HG03460 (cell line): ENCODE measurements at regions not wholly inside any gene's neighbourhood (a gene's known extent, or its start where the extent isn't known, plus 50 kb on each side); places are given as distances from the start of the nearest gene placed in this dataset.

Source experiments
- ATAC-seq: cut with Tn5 transposase; IDR thresholded peaks from one replicate; pipeline ENCODE4 v1.9.1; 2021; ENCODE audit not compliant: unreplicated experiment

- ATAC-seq: no peak
These were observed 82.0 kb upstream of the EEA1 start for GRCh38 chr12:93011100-93011499.

GRCh38 chr12:93015871-93016751 is 87.0 kb upstream of the EEA1 start:
- ATAC-seq: no peak

DNA sequence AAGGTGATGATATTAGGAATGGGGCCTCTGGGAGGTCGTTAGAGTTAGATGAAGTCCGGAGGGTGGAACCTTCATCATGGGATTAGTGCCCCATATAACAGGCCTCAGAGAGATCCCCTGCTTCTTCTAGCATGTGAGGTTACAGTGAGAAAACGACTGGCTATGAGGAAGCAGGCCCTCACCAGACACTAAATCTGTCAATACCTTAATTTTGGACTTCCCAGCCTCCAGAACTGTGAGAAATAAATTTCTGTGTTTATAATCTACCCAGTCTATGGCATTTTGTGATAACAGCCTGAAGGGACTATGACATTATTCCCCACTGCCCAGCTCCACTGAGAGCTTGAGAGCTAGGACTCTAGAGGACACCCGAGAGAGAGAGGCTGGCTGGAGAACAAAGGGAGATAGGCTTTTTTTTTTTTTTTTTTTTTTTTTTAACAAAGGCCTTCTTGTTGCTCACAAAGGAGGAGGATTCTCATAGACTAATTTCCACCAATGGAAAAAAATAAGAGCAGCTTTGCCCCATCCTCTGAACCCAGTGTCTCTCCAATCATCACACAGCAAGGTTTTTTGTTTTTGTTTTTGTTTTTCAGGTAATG is 87.8 kb upstream of the EEA1 start:
- ATAC-seq: no peak

DNA sequence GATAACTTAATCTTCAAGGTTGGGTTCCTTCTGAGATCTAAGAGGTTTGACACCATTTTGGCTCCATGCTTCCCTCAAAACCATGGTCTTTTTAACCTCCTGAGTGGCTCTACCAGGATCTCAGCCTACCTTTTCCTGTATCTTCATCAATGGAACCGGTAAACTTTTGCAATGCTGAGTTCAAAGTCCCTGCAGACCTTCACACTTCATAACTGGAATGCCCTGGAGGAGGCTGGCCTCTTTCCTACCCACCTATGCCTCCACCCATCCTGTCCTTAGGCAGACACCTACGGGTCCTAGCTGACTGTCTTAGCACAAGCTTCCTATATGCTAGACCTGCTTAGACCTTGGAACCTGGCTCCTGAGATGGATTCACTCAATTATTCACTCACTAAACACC is 89.5 kb upstream of the EEA1 start:
- no peak for ATAC-seq

GRCh38 chr12:93019212-93019927 is 90.3 kb upstream of the EEA1 start:
- ATAC-seq: no peak

GRCh38 chr12:93019975-93020630 is 91.0 kb upstream of the EEA1 start:
- ATAC-seq: no peak

- ATAC-seq: no peak
These were observed 91.8 kb upstream of the EEA1 start for GRCh38 chr12:93020631-93021597.

- ATAC-seq: no peak
These were observed 93.7 kb upstream of the EEA1 start for GRCh38 chr12:93022603-93023340.

DNA sequence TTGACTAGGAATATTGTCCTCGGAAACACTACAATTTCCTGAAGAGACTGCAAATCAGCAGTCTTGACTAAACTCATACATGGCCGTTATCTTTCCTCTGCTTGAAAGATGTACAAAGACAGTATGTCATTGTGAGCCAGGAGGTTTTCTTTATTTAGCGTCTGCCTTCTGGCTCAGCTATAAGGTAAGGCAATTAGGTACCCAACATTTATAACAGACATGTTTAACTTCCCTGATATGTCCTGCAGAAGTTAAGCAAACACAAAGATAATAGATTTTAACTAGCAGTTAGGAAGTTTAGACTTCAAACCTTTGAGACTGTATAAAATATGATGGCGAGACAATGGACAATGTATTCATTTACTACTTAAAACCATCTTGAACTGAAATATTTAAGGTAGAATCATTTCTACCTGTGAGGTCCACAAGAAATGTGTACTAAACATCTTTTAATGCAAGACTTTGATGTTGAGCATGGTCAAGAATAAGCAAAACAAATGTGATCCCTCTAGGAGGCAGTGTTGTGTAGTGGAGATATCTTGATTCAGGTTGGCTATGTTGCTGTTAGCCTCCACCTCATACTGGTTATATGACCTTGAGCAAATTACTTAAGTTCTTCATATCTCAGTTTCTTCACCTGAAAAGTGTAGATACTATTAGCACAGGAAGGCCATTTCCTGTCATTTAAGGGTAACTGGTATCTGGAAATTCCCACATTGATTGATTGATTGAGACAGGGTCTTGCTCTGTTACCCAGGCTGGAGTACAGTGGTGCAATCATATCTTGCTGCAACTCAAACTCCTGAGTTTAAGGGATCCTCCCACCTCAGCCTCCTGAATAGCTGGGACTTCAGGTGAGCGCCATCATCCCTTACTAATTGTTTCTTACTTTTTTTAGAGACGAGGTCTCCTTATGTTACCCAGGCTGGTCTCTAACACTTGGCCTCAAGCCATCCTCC is 96.3 kb upstream of the EEA1 start:
- ATAC-seq: peak; percentile 68

DNA sequence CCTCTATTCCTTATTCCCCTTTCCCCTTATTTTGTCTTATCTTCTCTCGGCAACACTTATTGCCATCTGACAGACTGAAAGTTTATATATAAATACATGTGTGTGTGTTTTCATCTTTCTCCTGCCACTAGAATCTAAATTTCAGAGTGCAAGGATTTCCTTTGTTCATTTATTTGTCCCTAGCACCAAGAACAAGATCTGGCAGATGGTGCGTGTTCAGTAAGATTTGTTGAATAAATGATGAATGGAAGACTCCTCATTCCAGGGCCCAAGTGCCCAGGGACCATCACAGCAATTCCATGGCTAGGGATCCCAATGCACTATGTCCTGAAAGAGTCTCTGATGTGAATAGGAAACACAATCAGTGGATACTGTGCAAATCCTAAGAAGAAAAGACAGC is 97.9 kb upstream of the EEA1 start:
- no peak for ATAC-seq

GRCh38 chr12:93029091-93029490 is 100.0 kb upstream of the EEA1 start:
- no peak for ATAC-seq

DNA sequence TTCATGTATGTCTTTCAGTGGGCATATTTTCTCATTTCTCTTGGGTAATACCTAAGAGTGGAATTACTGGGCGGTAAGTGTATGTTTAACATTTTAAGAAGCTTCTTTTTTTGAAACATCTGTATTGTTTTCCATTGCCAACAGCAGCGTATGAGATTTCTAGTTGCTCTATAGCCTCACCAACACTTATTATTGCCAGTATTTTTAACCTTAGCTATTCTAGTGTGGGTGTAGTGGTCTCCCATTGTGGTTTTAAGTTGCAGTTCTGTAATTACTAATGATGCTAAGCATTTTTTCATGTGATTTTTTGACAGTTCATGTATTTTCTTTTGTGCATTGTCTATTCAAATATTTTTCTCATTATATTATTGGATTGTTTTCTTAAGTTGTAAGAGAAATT is 101.9 kb upstream of the EEA1 start:
- no peak for ATAC-seq

DNA sequence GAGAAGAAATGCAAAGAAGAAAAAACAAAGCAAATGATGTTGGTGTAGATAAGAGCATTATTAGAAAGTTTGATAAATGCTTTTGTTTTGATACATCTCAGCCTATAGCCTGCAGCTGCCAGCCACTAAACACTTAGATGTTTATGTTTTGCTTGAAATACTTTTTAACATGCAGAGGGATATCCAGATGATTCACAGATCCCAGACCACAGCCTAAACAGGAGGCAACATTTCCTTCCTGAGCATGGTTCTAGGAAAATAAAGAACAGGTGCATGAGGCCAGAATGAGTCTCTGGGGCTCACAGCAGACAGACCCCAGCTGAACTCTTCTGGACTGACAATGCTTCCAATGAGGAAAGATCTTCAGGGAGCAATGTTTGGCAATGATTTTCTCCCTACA is 103.7 kb upstream of the EEA1 start:
- ATAC-seq: no peak

DNA sequence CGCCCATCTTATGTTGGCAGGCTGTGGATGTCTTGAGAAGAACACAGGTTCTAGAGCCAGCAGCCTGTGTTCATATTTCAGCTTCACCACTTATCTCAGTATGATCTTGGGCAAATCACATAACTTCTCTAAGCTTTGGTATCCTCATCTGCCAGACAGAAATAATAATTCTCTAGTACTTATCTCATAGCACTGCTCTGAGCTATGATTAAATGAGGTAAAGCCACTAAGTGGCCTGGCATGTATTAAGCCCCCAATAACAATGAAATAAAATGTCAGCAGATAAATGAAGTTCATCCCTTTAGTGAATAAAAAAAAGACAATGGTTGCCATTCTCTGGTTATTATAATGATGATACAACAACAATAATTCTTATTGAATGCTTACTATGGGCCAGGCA is 104.9 kb upstream of the EEA1 start:
- ATAC-seq: no peak

DNA sequence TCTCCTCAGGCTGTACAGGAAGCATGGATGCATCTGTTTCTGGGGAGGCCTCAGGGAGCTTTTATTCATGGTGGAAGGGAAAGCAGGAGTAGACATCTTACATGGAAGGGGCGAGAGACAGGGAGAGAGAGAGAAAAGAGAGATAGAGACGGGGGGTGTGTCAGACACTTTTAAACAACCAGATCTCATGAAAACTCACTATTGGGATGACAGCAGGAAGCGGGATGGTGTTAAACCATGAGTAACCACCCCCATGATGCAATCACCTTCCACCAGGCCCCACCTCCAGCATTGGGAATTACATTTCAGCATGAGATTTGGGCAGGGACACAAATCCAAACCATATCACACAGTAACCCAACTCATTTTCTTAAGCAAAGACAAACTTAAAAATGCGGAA is 110.0 kb upstream of the EEA1 start:
- ATAC-seq: no peak

DNA sequence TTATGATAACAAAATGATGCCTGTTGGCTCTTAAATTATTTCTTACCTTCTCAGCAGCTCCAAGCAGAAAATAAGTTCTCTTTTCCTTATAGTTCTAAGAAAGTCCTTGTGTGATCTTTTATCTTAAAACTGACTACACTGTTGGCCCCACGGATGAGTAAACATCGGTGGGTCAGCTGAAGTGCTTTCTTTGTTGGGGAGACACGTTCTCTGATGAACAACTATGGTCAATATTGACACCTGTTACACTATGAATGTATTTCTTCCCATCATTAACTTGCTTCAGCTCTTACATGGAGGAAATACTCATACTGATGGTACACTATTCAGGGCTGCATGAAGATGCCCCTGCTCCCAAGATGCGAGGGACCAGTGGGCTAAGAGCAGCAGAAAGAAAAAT is 110.8 kb upstream of the EEA1 start:
- ATAC-seq: no peak

DNA sequence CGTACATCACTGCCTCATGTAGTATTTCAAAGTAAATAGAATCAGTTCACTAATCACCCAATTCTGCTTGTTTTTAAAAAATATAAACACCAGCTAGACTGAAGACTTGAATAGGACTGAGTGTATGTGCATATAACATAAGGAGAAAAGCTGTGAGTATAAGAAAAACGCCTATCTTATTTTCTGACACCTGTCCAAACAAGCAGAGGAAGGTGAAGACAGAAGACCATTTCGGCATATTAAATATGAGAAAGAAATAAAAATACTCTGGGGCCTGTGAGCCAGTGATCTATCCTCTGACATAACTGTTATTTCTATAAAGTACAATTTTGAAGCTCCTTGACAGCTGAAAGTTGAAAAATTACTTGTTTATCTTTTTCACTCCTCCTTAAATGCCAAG is 111.3 kb upstream of the EEA1 start:
- no peak for ATAC-seq

DNA sequence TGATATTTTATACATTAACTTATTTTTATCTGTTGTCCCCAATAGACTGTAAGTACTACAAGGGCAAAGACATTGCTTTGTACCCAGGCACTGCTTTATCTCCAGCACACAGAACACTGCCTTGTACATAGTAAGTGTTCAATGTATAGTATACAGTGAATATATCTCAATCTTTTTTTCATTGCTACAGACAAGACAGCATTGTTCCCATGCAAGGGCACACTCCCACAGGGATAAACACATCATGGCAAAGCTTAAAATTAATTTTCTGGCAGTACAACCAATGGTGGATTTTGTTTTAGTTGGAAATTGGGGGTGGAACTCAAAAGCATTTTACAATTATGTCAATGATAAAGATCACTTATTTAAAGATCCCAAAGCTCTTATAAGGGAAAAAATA is 112.3 kb upstream of the EEA1 start:
- ATAC-seq: no peak

GRCh38 chr12:93042283-93042682 is 113.2 kb upstream of the EEA1 start:
- ATAC-seq: no peak
